ENCODE measurements at regions not wholly inside any gene's neighbourhood (a gene's known extent, or its start where the extent isn't known, plus 50 kb on each side); places are given as distances from the start of the nearest gene placed in this dataset.

DNA sequence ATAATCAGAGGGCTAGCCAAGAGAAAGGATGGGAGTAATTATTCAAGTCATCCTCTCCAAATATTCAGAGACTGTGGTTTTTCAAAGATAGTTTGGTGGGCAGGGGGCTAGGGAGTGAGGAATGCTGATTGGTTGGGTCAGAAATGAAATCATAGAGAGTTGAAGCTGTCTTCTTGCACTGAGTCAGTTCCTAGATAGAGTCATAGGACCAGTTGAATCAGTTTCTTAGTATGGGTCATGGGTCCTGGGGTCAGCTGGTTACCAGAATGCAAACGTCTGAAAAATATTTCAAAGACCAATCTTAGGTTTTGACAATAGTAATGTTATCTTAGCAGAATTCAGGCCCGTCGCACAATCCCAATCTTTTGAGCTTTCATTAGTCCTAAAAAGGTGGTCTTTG is 171.4 kb upstream of the SPATS2L start:
- TF ChIP-seq CTCF (IDR thresholded peaks at IDR 0.05; ENCODE audit: insufficient read depth, low read length) = no peak
- TF ChIP-seq POLR2AphosphoS5 (IDR thresholded peaks at IDR 0.05; ENCODE audit: low read depth) = no peak
- TF ChIP-seq, protein P1, sequence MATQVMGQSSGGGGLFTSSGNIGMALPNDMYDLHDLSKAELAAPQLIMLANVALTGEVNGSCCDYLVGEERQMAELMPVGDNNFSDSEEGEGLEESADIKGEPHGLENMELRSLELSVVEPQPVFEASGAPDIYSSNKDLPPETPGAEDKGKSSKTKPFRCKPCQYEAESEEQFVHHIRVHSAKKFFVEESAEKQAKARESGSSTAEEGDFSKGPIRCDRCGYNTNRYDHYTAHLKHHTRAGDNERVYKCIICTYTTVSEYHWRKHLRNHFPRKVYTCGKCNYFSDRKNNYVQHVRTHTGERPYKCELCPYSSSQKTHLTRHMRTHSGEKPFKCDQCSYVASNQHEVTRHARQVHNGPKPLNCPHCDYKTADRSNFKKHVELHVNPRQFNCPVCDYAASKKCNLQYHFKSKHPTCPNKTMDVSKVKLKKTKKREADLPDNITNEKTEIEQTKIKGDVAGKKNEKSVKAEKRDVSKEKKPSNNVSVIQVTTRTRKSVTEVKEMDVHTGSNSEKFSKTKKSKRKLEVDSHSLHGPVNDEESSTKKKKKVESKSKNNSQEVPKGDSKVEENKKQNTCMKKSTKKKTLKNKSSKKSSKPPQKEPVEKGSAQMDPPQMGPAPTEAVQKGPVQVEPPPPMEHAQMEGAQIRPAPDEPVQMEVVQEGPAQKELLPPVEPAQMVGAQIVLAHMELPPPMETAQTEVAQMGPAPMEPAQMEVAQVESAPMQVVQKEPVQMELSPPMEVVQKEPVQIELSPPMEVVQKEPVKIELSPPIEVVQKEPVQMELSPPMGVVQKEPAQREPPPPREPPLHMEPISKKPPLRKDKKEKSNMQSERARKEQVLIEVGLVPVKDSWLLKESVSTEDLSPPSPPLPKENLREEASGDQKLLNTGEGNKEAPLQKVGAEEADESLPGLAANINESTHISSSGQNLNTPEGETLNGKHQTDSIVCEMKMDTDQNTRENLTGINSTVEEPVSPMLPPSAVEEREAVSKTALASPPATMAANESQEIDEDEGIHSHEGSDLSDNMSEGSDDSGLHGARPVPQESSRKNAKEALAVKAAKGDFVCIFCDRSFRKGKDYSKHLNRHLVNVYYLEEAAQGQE (IDR thresholded peaks at IDR 0.05; ENCODE audit: insufficient replicate concordance, low read depth) = no peak
- no peak for TF ChIP-seq GABPA (IDR thresholded peaks at IDR 0.05; ENCODE audit: low read depth)

Data from HL-60 (cell line).